Hematopoietic multipotent progenitor cell treated with erythropoietin and hydrocortisone succinate and interleukin-3 and kit ligand, for 6 days (in vitro differentiated cells): ENCODE measurements at regions not wholly inside any gene's neighbourhood (a gene's known extent, or its start where the extent isn't known, plus 50 kb on each side); places are given as distances from the start of the nearest gene placed in this dataset.
A peak's percentile ranks its signal among the peaks of the same experiment; 100 is the strongest.
"Not testable (repeated sequence)": the region's sequence is repeated elsewhere in the genome, so short reads cannot be mapped to it uniquely, and the experiment has no call there.

Experiments used
- DNase-seq: peaks from one replicate; pipeline ENCODE4 v3.0.0-alpha.2; 2015

DNA sequence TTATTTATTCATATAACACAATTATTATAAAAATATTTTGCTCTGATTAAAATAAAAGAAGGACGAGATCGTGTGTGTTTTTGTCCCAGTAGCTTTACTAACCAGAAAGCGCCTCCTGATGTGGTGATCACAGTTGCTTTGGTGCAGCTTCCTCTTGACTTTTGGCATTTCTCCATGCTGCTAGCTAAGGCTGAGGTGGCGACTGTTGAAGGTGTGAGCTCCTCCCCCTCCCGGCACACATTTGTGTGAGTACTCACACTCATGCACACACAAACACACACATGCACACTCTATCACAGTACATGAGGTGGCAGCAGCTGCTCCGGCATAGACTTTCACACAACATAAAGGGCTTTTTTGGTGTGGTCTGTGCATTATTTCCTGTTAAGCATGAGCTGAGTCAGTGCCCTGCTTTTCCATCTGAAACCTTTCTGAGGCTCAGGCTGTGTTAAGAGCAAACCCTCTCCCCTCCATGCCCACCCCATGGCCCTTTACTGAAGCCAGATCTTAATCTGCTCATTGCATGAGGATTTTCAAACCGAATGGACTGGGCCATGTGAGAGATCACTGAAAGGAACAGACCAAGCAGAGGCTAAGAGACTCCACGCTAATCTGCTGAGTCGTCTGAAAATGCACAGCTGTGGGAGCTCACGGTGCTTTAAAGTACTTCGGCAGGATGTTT is 53.3 kb downstream of the FOXD4L1 start:
- DNase-seq = peak; percentile 72

DNA sequence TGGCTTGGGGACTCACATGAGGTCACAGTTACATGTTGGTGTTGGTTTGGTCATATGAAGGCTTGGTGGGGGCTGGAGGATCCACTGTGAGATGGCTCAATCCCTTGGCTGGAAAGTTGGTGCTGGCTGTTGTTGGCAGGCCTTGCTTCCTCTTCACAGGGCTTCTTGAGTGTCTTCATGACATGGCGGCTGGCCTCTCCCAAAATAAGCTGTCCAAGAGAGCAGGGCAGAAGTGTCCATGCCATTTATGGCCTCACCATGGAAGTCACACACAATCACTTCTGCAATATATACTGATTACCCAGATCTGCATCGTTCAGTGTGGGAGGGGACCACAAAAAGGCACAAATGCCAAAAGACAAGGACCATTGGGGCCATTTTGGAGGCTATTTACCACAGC is 61.4 kb downstream of the FOXD4L1 start:
- not testable (repeated sequence) for DNase-seq

DNA sequence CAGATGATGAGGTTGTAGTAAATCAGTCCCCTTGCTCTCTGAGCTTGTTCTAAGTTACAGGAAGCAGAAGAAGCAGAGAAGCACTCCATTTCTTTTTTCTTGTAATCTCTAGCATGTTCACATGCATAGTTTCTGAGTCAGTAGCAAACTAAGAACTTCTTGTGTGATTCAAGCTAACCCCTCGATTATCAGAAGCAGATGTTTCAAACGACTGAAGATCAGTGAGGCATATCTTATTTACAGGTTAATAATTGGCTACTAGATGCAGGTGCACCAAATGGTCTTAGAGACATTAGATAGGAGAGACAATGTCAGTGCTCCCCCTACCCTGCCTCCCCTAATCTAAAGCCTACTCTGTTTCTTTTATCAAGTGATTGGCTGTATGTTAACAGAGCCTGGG is 64.2 kb downstream of the FOXD4L1 start:
- DNase-seq = not testable (repeated sequence)

DNA sequence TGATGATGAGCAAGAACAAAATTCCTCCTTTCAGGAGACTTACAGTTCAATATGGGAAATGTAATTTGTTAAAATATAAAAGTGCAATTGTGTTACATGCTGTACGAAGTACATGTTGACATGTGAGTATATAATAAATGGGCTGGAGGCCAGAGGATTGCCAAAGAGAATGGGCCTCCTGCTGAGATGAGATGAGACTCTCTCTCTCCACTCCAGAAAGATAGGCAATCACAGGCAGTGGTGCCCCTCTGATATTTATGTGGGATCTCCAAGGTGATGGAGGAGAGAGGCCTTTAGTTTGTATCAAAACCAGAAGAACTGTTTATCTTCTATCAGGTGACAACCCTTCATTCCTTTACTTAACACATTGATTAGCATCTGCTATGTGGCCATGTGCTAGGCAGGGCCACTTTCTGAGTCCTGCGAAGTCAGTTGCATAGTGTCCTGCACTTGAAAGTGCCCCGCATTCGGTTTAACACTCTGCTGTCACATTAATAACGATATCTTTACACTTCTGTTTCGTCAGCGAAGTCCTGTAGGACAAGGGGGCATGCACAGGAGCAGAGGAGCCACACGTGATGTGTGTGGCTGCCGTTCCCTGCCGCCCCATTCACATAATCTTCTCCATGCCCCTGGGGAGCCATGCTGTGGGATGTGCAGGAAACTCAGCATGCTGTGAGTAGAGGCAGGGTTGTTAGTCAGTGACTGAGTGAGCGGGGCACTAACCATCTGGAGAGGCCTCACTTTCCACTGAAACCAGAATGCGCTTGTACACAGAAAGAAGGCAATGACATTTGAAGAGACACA is 60.2 kb upstream of the RABL2A start:
- not testable (repeated sequence) for DNase-seq

DNA sequence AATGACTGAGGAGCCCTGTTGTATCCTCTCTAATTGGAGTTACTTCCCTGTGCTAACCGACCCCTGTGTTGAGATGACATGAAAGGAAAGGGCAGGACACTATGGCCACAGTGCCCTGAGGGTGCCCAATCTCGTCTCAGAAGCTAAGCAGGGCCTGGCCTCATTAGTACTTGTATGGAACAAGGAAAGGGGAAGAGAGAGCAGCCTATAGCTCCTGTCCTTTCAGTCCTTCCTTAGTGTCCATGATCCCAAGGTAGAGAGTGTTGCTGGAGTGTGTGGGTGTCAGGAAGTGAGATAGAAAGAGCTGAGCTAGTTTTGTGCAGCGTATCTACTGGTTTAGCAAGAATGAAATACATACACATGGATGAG is 59.6 kb upstream of the RABL2A start:
- DNase-seq = not testable (repeated sequence)

DNA sequence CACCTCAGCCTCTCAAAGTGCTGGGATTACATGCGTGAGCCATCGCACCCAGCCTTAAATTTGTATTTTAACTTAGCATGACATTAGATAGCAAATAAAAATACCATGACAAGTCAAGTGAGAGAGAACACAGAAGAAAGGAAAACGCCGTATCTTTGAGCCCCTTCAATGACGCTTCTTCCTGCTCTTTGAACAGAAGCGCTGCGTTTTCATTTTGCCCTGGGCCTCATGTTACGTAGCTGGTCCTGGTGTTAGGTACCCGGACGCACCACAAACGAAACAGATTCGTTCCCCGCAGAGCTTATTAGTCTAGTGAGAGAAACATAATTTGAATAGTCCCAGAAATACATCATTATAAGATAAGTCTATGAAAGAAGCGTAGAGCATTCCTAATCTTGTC is 58.8 kb upstream of the RABL2A start:
- not testable (repeated sequence) for DNase-seq

DNA sequence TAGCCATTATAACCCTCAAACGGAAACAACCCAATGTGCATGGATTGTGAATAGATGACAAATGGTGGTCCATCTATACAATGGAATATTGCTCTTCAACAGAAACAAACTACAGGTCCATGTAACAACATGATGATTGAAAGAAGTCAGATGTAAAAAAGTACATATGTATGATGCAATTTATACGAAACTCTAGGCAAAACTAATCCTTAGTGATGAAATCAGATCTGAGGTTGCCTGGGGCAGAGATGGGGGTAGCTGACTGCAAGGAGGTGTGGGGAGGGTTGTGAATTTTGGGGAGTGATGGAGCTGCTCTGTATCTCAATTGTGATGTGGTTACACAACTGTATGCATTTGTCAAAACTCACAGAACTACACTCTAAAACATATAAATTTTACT is 57.0 kb upstream of the RABL2A start:
- DNase-seq = not testable (repeated sequence)

DNA sequence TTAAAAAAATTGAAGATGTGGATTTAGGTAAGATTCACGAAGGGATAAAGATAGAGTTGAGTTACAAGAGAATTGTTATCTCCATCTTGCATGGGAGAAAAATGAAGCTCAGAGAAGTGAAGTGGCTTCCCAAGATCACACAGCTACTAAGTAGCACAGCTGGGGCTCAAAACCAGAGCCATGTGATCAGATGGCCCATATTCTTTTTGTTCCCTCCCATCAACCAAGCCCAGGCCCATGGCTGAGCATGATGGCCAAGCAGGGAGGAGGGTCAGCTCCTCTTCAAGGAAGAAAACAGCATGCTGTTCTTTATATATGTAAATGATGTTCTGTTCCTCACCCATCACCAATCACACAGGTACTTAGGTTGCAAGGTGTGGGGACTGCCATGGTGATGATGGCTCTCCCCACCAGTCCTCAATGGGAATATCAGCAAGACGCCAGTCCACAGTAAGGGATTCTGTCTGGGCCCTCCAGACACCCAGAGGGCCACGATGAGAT is 56.5 kb upstream of the RABL2A start:
- not testable (repeated sequence) for DNase-seq

DNA sequence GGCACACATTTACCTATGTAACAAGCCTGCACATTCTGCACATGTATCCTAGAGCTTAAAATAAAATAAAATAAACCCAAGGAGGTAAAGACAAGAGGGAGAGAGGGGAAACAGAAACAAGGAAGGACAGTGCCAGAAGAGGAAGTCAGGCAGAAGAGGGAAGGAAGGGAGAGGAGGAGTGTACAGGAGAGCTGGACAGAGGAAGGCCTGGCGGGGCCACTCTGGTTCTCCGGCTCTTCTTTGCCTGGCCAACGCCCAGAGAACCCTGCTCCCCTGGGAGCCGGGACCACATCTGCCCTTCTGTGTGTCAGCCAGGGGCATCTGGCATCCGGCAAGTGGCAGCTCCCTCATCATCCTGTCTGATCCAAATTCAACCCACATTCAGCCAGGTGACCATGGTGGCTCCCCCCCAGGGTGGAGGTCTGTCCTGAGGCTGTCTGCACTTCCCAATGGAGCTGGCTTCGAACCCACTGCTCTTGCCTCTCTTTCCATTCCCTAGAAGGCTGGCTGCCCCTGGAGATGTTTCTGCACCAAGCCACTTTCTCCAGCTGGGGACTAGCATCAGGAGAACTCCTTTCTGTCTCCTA is 55.5 kb upstream of the RABL2A start:
- DNase-seq = not testable (repeated sequence)

DNA sequence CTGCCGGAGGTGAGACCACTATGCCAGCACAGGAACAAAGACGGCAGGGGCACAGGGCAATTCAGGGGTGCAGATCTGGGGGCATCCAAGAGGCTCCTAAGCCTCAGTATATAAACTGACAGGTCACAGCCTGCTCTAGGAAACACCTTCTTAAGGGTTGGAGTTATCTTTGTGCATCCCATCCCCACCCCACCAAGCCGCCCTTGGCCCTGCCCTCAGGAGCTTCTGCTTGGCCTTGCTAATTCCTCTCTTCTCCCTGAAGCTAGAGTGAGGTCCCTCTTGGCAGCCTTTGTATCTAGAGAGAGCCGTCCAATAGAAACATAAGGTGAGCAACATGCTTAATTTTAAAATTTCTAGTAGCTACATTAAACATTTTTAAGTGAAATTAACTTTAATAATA is 51.3 kb upstream of the RABL2A start:
- not testable (repeated sequence) for DNase-seq

DNA sequence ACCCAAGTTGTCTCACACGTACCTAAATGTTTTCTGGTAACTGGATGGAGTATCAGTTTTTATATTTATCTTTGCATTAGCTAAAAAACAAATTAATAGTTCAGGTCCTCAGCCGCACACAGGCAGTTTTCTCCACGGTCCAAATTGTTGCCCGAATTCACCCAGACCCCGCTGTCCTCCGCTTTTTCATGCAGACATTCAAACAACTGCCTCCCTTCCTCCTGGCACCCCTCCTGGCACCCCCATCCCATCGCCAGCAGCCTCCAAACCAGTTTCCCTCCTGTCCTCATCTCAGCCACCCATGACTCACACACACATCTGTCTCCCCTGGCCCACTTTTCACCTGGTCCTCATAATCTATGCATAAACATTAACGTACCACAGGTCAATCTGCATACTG is 50.7 kb upstream of the RABL2A start:
- DNase-seq = not testable (repeated sequence)
